ENCODE measurements at regions not wholly inside any gene's neighbourhood (a gene's known extent, or its start where the extent isn't known, plus 50 kb on each side); places are given as distances from the start of the nearest gene placed in this dataset.

- Histone ChIP-seq H3K79me2 (replicated peaks; ENCODE audit: insufficient read depth, low read length) (no peaks in the 10 kb centered on the region), H3K9me2 (ENCODE audit: insufficient read depth, low read length) (no peaks in the 10 kb centered on the region), H3K9ac (ENCODE audit: low read length) (no peak overlapping the region), H3K27ac (ENCODE audit: low read length) (no peak overlapping the region), H3K4me2 (ENCODE audit: low read length) (no peak overlapping the region), H3F3A (ENCODE audit: insufficient read depth, low read length, poor library complexity, severe bottlenecking) (peaks cover 6% of the 10 kb centered on the region), H4K20me1 (ENCODE audit: insufficient read depth) (no peaks in the 10 kb centered on the region), H3K4me3 (ENCODE audit: low read length) (no peak overlapping the region), H3K9me3 (ENCODE audit: low read length) (no peaks in the 10 kb centered on the region), H2AFZ (ENCODE audit: low read depth, low read length) (no peak overlapping the region), H3K36me3 (ENCODE audit: insufficient read depth, low read length) (no peaks in the 10 kb centered on the region), H3K27me3 (ENCODE audit: insufficient read depth, low read depth, low read length) (no peaks in the 10 kb centered on the region)
- TF ChIP-seq MXI1 (conservative IDR thresholded peaks at IDR 0.05; ENCODE audit: poor library complexity, severe bottlenecking) (no peak), CTCF (IDR thresholded peaks at IDR 0.05; ENCODE audit: poor library complexity, severe bottlenecking) (no peak), SMC3 (conservative IDR thresholded peaks at IDR 0.05; ENCODE audit: poor library complexity) (no peak), POLR2AphosphoS5 (IDR thresholded peaks at IDR 0.05) (no peak), EP300 (conservative IDR thresholded peaks at IDR 0.05; ENCODE audit: poor library complexity, severe bottlenecking) (no peak), EZH2 (IDR thresholded peaks at IDR 0.05; ENCODE audit: borderline replicate concordance, insufficient read depth, low read length, poor library complexity, severe bottlenecking) (no peak), RAD21 (conservative IDR thresholded peaks at IDR 0.05) (no peak), TAF1 (IDR thresholded peaks at IDR 0.05; ENCODE audit: low read depth) (no peak), REST (IDR thresholded peaks at IDR 0.05; ENCODE audit: borderline replicate concordance) (no peak)
Measured at GRCh38 chr11:119972281-119972680, 165.6 kb downstream of the TRIM29 start.

- H3F3A ChIP-seq (ENCODE audit: insufficient read depth, low read length, poor library complexity, severe bottlenecking): peaks cover 6% of the 10 kb centered on the region
- H3K9ac ChIP-seq (ENCODE audit: low read length): peak overlapping the region; percentile 31
Measured at GRCh38 chr11:119970555-119971304, 167.2 kb downstream of the TRIM29 start.

More at GRCh38 chr11:119970555-119971304, 167.2 kb downstream of the TRIM29 start:
- Histone ChIP-seq H3K79me2 (replicated peaks; ENCODE audit: insufficient read depth, low read length) (no peaks in the 10 kb centered on the region), H3K9me2 (ENCODE audit: insufficient read depth, low read length) (no peaks in the 10 kb centered on the region), H3K4me2 (ENCODE audit: low read length) (peak overlapping the region; percentile 8), H3K9me3 (ENCODE audit: low read length) (no peaks in the 10 kb centered on the region), H3K27me3 (ENCODE audit: insufficient read depth, low read depth, low read length) (no peaks in the 10 kb centered on the region), H3K27ac (ENCODE audit: low read length) (peak overlapping the region; percentile 62), H3K4me3 (ENCODE audit: low read length) (peak overlapping the region; percentile 33), H2AFZ (ENCODE audit: low read depth, low read length) (peak overlapping the region; percentile 21), H4K20me1 (ENCODE audit: insufficient read depth) (no peaks in the 10 kb centered on the region), H3K36me3 (ENCODE audit: insufficient read depth, low read length) (no peaks in the 10 kb centered on the region)
- TF ChIP-seq POLR2AphosphoS5 (IDR thresholded peaks at IDR 0.05): no peak
- TF ChIP-seq EP300 (conservative IDR thresholded peaks at IDR 0.05; ENCODE audit: poor library complexity, severe bottlenecking): peak; percentile 57
- no peak for TF ChIP-seq RAD21 (conservative IDR thresholded peaks at IDR 0.05)
- no peak for TF ChIP-seq SMC3 (conservative IDR thresholded peaks at IDR 0.05; ENCODE audit: poor library complexity)
